Thyroid gland (tissue), 4 donors: ENCODE measurements at regions not wholly inside any gene's neighbourhood (a gene's known extent, or its start where the extent isn't known, plus 50 kb on each side); places are given as distances from the start of the nearest gene placed in this dataset.

Experiments used
- CTCF ChIP-seq, 6 experiments: fragments of 200-600 bp in 3 of 6; fragments of 450-650 bp in 3 of 6; sonication (generic) in 3 of 6; IDR thresholded peaks; one replicate each; pipeline ENCODE4 v1.5.1; 2016 to 2019; ENCODE audit warnings: antibody characterized with exemption in 6 of 6, mild to moderate bottlenecking in 2 of 6, inconsistent platforms in 1 of 6, moderate library complexity in 1 of 6
- POLR2A ChIP-seq, 2 donors: fragments of 450-650 bp; IDR thresholded peaks; one replicate each; pipeline ENCODE4 v1.6.1; 2017; ENCODE audit warnings: antibody characterized with exemption in 2 of 2, mild to moderate bottlenecking in 2 of 2, moderate library complexity in 1 of 2

- TF ChIP-seq POLR2A (IDR thresholded peaks at IDR 0.05) = no peak
- TF ChIP-seq CTCF (IDR thresholded peaks at IDR 0.05) = no peak
Observed at GRCh38 chrX:35722128-35722527, 76.0 kb upstream of the MAGEB16 start.
